Left lung (tissue), 4 donors: ENCODE measurements at regions not wholly inside any gene's neighbourhood (a gene's known extent, or its start where the extent isn't known, plus 50 kb on each side); places are given as distances from the start of the nearest gene placed in this dataset.

Source experiments
- ATAC-seq: fragments of 200-7000 bp; cut with Tn5 transposase; one replicate; pipeline ENCODE4 v1.9.1; 2020; ENCODE audit warnings: moderate library complexity
- DNase-seq, 4 donors: peaks; one replicate each; pipeline ENCODE4 v3.0.0-alpha.2; 2013 to 2020
- H3K27ac ChIP-seq, 2 donors: fragments of 200-600 bp; sonication (generic) in 1 of 2; one replicate each; pipeline versions ENCODE4 v1.5.0 to v1.8.0; 2020 to 2021
- H3K27me3 ChIP-seq, 2 donors: fragments of 200-600 bp; sonication (generic) in 1 of 2; one replicate each; pipeline versions ENCODE4 v1.5.0 to v1.8.0; 2020 to 2021
- H3K36me3 ChIP-seq, 2 donors: fragments of 200-600 bp; sonication (generic) in 1 of 2; one replicate each; pipeline versions ENCODE4 v1.5.0 to v1.8.0; 2020 to 2021
- H3K4me1 ChIP-seq, 2 donors: fragments of 200-600 bp; one replicate each; pipeline ENCODE4 v1.8.0; 2021
- H3K4me3 ChIP-seq, 2 donors: fragments of 200-600 bp; sonication (generic) in 1 of 2; one replicate each; pipeline versions ENCODE4 v1.5.0 to v1.8.0; 2020 to 2021; ENCODE audit warnings: mild to moderate bottlenecking in 1 of 2
- H3K9me3 ChIP-seq, 2 donors: fragments of 200-600 bp; sonication (generic) in 1 of 2; one replicate each; pipeline versions ENCODE4 v1.5.0 to v1.8.0; 2020 to 2021
- CTCF ChIP-seq, 2 donors: fragments of 200-600 bp; sonication (generic) in 1 of 2; IDR thresholded peaks; one replicate each; pipeline versions ENCODE4 v1.5.0 to v1.8.0; 2021; ENCODE audit warnings: antibody characterized with exemption in 2 of 2
- intact Hi-C, 2 donors: fragments of 100-400 bp; cut with DNase I; formaldehyde crosslinking; loops; one replicate each; pipeline versions ENCODE4 v1.11.2 to v1.14.2; 2022
- donor health status: DM: no; HTN: yes; CAD: no.
- donor health status: DM: no; HTN: no; CAD: no.

- DNase-seq (no peak), ATAC-seq (no peak)
- no peaks in the 10 kb centered on the region for H3K4me1 ChIP-seq
- H3K27me3 ChIP-seq, result no peaks in the 10 kb centered on the region
- no peak for TF ChIP-seq CTCF (IDR thresholded peaks at IDR 0.05)
- peaks cover 0 to 3% of the 10 kb centered on the region in 2 donors for H3K9me3 ChIP-seq
- no peak overlapping the region for H3K27ac ChIP-seq
- no peaks in the 10 kb centered on the region for H3K36me3 ChIP-seq
- intact Hi-C loops, result no loop called here
- H3K4me3 ChIP-seq, result no peak overlapping the region
Measured at GRCh38 chr18:64799376-64799775, 650.5 kb upstream of the LINC00305 start.

GRCh38 chr18:64791236-64791635, 642.3 kb upstream of the LINC00305 start:
- DNase-seq, result no peak
- Histone ChIP-seq H3K4me1 (no peaks in the 10 kb centered on the region), H3K27me3 (no peaks in the 10 kb centered on the region), H3K9me3 (no peaks in the 10 kb centered on the region), H3K4me3 (no peak overlapping the region), H3K27ac (no peak overlapping the region), H3K36me3 (no peaks in the 10 kb centered on the region)
- no peak for ATAC-seq
- intact Hi-C loops, result no loop called here
- no peak for TF ChIP-seq CTCF (IDR thresholded peaks at IDR 0.05)

- ATAC-seq, result no peak
- Histone ChIP-seq H3K9me3 (peaks cover 0 to 4% of the 10 kb centered on the region in 2 donors), H3K27ac (no peak overlapping the region), H3K4me1 (no peaks in the 10 kb centered on the region), H3K36me3 (no peaks in the 10 kb centered on the region), H3K4me3 (no peak overlapping the region), H3K27me3 (no peaks in the 10 kb centered on the region)
- intact Hi-C loops, result no loop called here
- DNase-seq, result no peak
- no peak for TF ChIP-seq CTCF (IDR thresholded peaks at IDR 0.05)
Measured at GRCh38 chr18:64785686-64786085, 636.8 kb upstream of the LINC00305 start.

GRCh38 chr18:64777556-64777955, 628.7 kb upstream of the LINC00305 start:
- H3K27ac ChIP-seq, result no peak overlapping the region
- TF ChIP-seq CTCF (IDR thresholded peaks at IDR 0.05), result no peak
- no peak for ATAC-seq

GRCh38 chr18:64765908-64766307, 617.0 kb upstream of the LINC00305 start:
- TF ChIP-seq CTCF (IDR thresholded peaks at IDR 0.05), result no peak
- intact Hi-C loops, result no loop called here
- no peak for DNase-seq
- no peaks in the 10 kb centered on the region for H3K27me3 ChIP-seq
- no peaks in the 10 kb centered on the region for H3K4me1 ChIP-seq
- no peak overlapping the region for H3K27ac ChIP-seq
- no peak for ATAC-seq
- H3K36me3 ChIP-seq, result no peaks in the 10 kb centered on the region
- H3K9me3 ChIP-seq, result no peaks in the 10 kb centered on the region
- H3K4me3 ChIP-seq, result no peak overlapping the region

More at GRCh38 chr18:64777556-64777955, 628.7 kb upstream of the LINC00305 start:
- intact Hi-C loops, result no loop called here
- no peaks in the 10 kb centered on the region for H3K36me3 ChIP-seq
- H3K27me3 ChIP-seq, result no peaks in the 10 kb centered on the region
- H3K9me3 ChIP-seq, result no peaks in the 10 kb centered on the region
- H3K4me3 ChIP-seq, result no peak overlapping the region
- DNase-seq, result no peak
- H3K4me1 ChIP-seq, result no peaks in the 10 kb centered on the region
